ENCODE measurements at regions not wholly inside any gene's neighbourhood (a gene's known extent, or its start where the extent isn't known, plus 50 kb on each side); places are given as distances from the start of the nearest gene placed in this dataset.

GRCh38 chr9:29753638-29754037 lies 2180.4 kb upstream of the C9orf72 start:
- H3K9me3 ChIP-seq = no peaks in the 10 kb centered on the region
- no peak for TF ChIP-seq CTCF (IDR thresholded peaks at IDR 0.05)
- no peaks in the 10 kb centered on the region for H3K36me3 ChIP-seq
- intact Hi-C loops (cut with DNase I) = no loop called here
- H3K4me3 ChIP-seq = no peak overlapping the region
- H3K4me1 ChIP-seq = no peaks in the 10 kb centered on the region
- H3K27ac ChIP-seq = no peak overlapping the region
- ATAC-seq (no peak), DNase-seq (no peak)
- no peaks in the 10 kb centered on the region for H3K27me3 ChIP-seq

GRCh38 chr9:29769019-29769418 lies 2195.7 kb upstream of the C9orf72 start:
- Histone ChIP-seq H3K4me3 (no peak overlapping the region), H3K27ac (no peak overlapping the region), H3K27me3 (no peaks in the 10 kb centered on the region), H3K36me3 (no peaks in the 10 kb centered on the region), H3K4me1 (no peaks in the 10 kb centered on the region), H3K9me3 (peaks cover 0 to 11% of the 10 kb centered on the region in 2 donors)
- ATAC-seq (no peak), DNase-seq (no peak)
- intact Hi-C loops (cut with DNase I) = loop anchor here in 1 of 2 donors (10.0 kb wide), 1 partner anchor 64 kb away; no protein-coding TSS in a partner anchor
- no peak for TF ChIP-seq CTCF (IDR thresholded peaks at IDR 0.05)

GRCh38 chr9:29773676-29774075 lies 2200.4 kb upstream of the C9orf72 start:
- Histone ChIP-seq H3K4me1 (no peaks in the 10 kb centered on the region), H3K4me3 (no peak overlapping the region), H3K27me3 (no peaks in the 10 kb centered on the region), H3K9me3 (peaks cover 0 to 2% of the 10 kb centered on the region in 2 donors), H3K27ac (no peak overlapping the region), H3K36me3 (no peaks in the 10 kb centered on the region)
- intact Hi-C loops (cut with DNase I) = no loop called here
- no peak for DNase-seq
- no peak for TF ChIP-seq CTCF (IDR thresholded peaks at IDR 0.05)
- no peak for ATAC-seq

- no peak overlapping the region for H3K27ac ChIP-seq
- H3K4me3 ChIP-seq = no peak overlapping the region
- DNase-seq (no peak), ATAC-seq (no peak)
- no peak for TF ChIP-seq CTCF (IDR thresholded peaks at IDR 0.05)
- H3K9me3 ChIP-seq = peaks cover 0 to 4% of the 10 kb centered on the region in 2 donors
- no peaks in the 10 kb centered on the region for H3K27me3 ChIP-seq
- H3K4me1 ChIP-seq = no peaks in the 10 kb centered on the region
- no peaks in the 10 kb centered on the region for H3K36me3 ChIP-seq
- intact Hi-C loops (cut with DNase I) = no loop called here
These were observed 2202.2 kb upstream of the C9orf72 start for GRCh38 chr9:29775491-29775890.

GRCh38 chr9:29778281-29778849 lies 2205.1 kb upstream of the C9orf72 start:
- no peak overlapping the region for H3K4me3 ChIP-seq
- intact Hi-C loops (cut with DNase I) = no loop called here
- no peaks in the 10 kb centered on the region for H3K4me1 ChIP-seq
- peaks cover 0 to 4% of the 10 kb centered on the region in 2 donors for H3K9me3 ChIP-seq
- ATAC-seq (peak; percentile 60), DNase-seq (no peak)
- TF ChIP-seq CTCF (IDR thresholded peaks at IDR 0.05) = no peak
- no peaks in the 10 kb centered on the region for H3K27me3 ChIP-seq
- H3K36me3 ChIP-seq = no peaks in the 10 kb centered on the region
- no peak overlapping the region for H3K27ac ChIP-seq
